ENCODE measurements at regions not wholly inside any gene's neighbourhood (a gene's known extent, or its start where the extent isn't known, plus 50 kb on each side); places are given as distances from the start of the nearest gene placed in this dataset.

- DNase-seq (ENCODE audit: extremely low read depth, low read depth) = no peak
- TF ChIP-seq, protein P1, sequence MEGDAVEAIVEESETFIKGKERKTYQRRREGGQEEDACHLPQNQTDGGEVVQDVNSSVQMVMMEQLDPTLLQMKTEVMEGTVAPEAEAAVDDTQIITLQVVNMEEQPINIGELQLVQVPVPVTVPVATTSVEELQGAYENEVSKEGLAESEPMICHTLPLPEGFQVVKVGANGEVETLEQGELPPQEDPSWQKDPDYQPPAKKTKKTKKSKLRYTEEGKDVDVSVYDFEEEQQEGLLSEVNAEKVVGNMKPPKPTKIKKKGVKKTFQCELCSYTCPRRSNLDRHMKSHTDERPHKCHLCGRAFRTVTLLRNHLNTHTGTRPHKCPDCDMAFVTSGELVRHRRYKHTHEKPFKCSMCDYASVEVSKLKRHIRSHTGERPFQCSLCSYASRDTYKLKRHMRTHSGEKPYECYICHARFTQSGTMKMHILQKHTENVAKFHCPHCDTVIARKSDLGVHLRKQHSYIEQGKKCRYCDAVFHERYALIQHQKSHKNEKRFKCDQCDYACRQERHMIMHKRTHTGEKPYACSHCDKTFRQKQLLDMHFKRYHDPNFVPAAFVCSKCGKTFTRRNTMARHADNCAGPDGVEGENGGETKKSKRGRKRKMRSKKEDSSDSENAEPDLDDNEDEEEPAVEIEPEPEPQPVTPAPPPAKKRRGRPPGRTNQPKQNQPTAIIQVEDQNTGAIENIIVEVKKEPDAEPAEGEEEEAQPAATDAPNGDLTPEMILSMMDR (IDR thresholded peaks at IDR 0.05; ENCODE audit: low read depth, low read length, missing control alignments) = no peak
- H3K4me3 ChIP-seq (replicated peaks; ENCODE audit: low read depth, low read length) = no peak overlapping the region
Observed at GRCh38 chr2:172361840-172362239, 65.5 kb upstream of the ITGA6 start.

- TF ChIP-seq, protein P1 (IDR thresholded peaks at IDR 0.05; ENCODE audit: low read depth, low read length, missing control alignments) = no peak
- no peak for DNase-seq (ENCODE audit: extremely low read depth, low read depth)
- no peak overlapping the region for H3K4me3 ChIP-seq (replicated peaks; ENCODE audit: low read depth, low read length)
Observed at GRCh38 chr2:172364261-172364660, 63.1 kb upstream of the ITGA6 start.

GRCh38 chr2:172366596-172367150 is 60.7 kb upstream of the ITGA6 start:
- H3K4me3 ChIP-seq (replicated peaks; ENCODE audit: low read depth, low read length) = no peak overlapping the region
- TF ChIP-seq, protein P1 (IDR thresholded peaks at IDR 0.05; ENCODE audit: low read depth, low read length, missing control alignments) = no peak

GRCh38 chr2:172370821-172371455 is 56.4 kb upstream of the ITGA6 start:
- H3K4me3 ChIP-seq (replicated peaks; ENCODE audit: low read depth, low read length) = no peak overlapping the region
- no peak for DNase-seq (ENCODE audit: extremely low read depth, low read depth)
- TF ChIP-seq, protein P1 (IDR thresholded peaks at IDR 0.05; ENCODE audit: low read depth, low read length, missing control alignments) = no peak

More at GRCh38 chr2:172366596-172367150, 60.7 kb upstream of the ITGA6 start:
- DNase-seq (ENCODE audit: extremely low read depth, low read depth) = no peak

GRCh38 chr2:172372436-172372835 is 55.0 kb upstream of the ITGA6 start:
- DNase-seq (ENCODE audit: extremely low read depth, low read depth) = no peak

GRCh38 chr2:172373076-172373475 is 54.3 kb upstream of the ITGA6 start:
- H3K4me3 ChIP-seq (replicated peaks; ENCODE audit: low read depth, low read length) = no peak overlapping the region
- TF ChIP-seq, protein P1 (IDR thresholded peaks at IDR 0.05; ENCODE audit: low read depth, low read length, missing control alignments) = no peak
- no peak for DNase-seq (ENCODE audit: extremely low read depth, low read depth)

More at GRCh38 chr2:172372436-172372835, 55.0 kb upstream of the ITGA6 start:
- TF ChIP-seq, protein P1 (IDR thresholded peaks at IDR 0.05; ENCODE audit: low read depth, low read length, missing control alignments) = no peak
- no peak overlapping the region for H3K4me3 ChIP-seq (replicated peaks; ENCODE audit: low read depth, low read length)

Measured in HFF-Myc (cell line).